Osteoblast (primary cell): ENCODE measurements at regions not wholly inside any gene's neighbourhood (a gene's known extent, or its start where the extent isn't known, plus 50 kb on each side); places are given as distances from the start of the nearest gene placed in this dataset.

ENCODE experiments used
- DNase-seq: peaks from one replicate; pipeline ENCODE4 v3.0.0; 2011; ENCODE audit warnings: low spot score, mixed read lengths; ENCODE audit not compliant: insufficient read length; ENCODE audit errors: missing footprints
- H2AFZ ChIP-seq: 2 replicates; pipeline ENCODE4 v1.6.0; 2011; ENCODE audit warnings: mild to moderate bottlenecking, low read length
- H3K27ac ChIP-seq: 2 replicates; pipeline ENCODE4 v1.5.1; 2011; ENCODE audit warnings: mild to moderate bottlenecking, low read depth, low read length, moderate library complexity
- H3K27me3 ChIP-seq: 2 replicates; pipeline ENCODE4 v1.6.0; 2012; ENCODE audit warnings: mild to moderate bottlenecking, control low read depth, inconsistent platforms, low read length, moderate library complexity; ENCODE audit not compliant: insufficient read depth
- H3K36me3 ChIP-seq: 2 replicates; pipeline ENCODE4 v1.5.1; 2011; ENCODE audit warnings: mild to moderate bottlenecking, low read length, control low read depth, moderate library complexity; ENCODE audit not compliant: insufficient read depth
- H3K4me1 ChIP-seq: 2 replicates; pipeline ENCODE4 v1.5.1; 2011; ENCODE audit warnings: mild to moderate bottlenecking, low read length, control low read depth, moderate library complexity; ENCODE audit not compliant: insufficient read depth
- H3K4me2 ChIP-seq: 2 replicates; pipeline ENCODE4 v1.6.0; 2011; ENCODE audit warnings: mild to moderate bottlenecking, low read length; ENCODE audit not compliant: insufficient read depth
- H3K4me3 ChIP-seq: fragments of 200-600 bp; sonication (generic); 3 replicates; pipeline ENCODE4 v1.5.1; 2012; ENCODE audit warnings: mild to moderate bottlenecking, low read length, inconsistent platforms; ENCODE audit not compliant: insufficient read depth
- H3K79me2 ChIP-seq: 2 replicates; pipeline ENCODE4 v1.6.0; 2012; ENCODE audit warnings: mild to moderate bottlenecking, low read length, control low read depth, inconsistent platforms; ENCODE audit not compliant: insufficient read depth
- H3K9me3 ChIP-seq: 2 replicates; pipeline ENCODE4 v1.5.1; 2011; ENCODE audit warnings: low read depth, low read length, control low read depth
- H4K20me1 ChIP-seq: 2 replicates; pipeline ENCODE4 v1.6.0; 2012; ENCODE audit warnings: mild to moderate bottlenecking, low read length, control low read depth; ENCODE audit not compliant: insufficient read depth
- TF ChIP-seq, protein P1 (sequence below): IDR thresholded peaks from 2 replicates; pipeline ENCODE4 v1.5.1; 2011; ENCODE audit warnings: mild to moderate bottlenecking, low read depth, low read length, moderate library complexity; ENCODE audit errors: extremely low read depth

DNA sequence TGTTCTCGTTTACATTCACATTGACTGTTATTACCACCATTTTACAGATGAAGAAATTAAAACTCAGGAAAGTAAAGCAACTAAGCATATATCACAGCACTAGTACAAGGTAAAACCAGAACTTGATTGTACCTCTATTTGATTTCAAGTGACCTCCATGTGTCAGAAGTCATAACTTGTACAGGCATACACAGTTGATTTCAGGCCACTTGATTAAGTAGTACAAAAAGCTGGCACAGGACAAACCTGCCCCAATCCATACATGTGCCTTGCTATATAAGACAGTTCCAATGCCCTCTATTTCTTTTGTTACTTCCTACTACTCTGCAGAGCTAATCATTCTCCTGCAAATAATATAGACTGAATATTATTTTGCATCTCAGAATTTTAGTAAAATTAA lies 58.8 kb upstream of the VGLL2 start:
- TF ChIP-seq, protein P1, sequence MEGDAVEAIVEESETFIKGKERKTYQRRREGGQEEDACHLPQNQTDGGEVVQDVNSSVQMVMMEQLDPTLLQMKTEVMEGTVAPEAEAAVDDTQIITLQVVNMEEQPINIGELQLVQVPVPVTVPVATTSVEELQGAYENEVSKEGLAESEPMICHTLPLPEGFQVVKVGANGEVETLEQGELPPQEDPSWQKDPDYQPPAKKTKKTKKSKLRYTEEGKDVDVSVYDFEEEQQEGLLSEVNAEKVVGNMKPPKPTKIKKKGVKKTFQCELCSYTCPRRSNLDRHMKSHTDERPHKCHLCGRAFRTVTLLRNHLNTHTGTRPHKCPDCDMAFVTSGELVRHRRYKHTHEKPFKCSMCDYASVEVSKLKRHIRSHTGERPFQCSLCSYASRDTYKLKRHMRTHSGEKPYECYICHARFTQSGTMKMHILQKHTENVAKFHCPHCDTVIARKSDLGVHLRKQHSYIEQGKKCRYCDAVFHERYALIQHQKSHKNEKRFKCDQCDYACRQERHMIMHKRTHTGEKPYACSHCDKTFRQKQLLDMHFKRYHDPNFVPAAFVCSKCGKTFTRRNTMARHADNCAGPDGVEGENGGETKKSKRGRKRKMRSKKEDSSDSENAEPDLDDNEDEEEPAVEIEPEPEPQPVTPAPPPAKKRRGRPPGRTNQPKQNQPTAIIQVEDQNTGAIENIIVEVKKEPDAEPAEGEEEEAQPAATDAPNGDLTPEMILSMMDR, result no peak
- no peaks in the 10 kb centered on the region for H3K79me2 ChIP-seq
- no peaks in the 10 kb centered on the region for H3K36me3 ChIP-seq
- no peak overlapping the region for H3K4me3 ChIP-seq
- H2AFZ ChIP-seq, result no peak overlapping the region
- no peak overlapping the region for H3K4me2 ChIP-seq
- H3K9me3 ChIP-seq, result no peaks in the 10 kb centered on the region
- H4K20me1 ChIP-seq, result no peaks in the 10 kb centered on the region
- DNase-seq, result no peak
- no peaks in the 10 kb centered on the region for H3K27me3 ChIP-seq
- H3K4me1 ChIP-seq, result no peaks in the 10 kb centered on the region
- no peak overlapping the region for H3K27ac ChIP-seq

DNA sequence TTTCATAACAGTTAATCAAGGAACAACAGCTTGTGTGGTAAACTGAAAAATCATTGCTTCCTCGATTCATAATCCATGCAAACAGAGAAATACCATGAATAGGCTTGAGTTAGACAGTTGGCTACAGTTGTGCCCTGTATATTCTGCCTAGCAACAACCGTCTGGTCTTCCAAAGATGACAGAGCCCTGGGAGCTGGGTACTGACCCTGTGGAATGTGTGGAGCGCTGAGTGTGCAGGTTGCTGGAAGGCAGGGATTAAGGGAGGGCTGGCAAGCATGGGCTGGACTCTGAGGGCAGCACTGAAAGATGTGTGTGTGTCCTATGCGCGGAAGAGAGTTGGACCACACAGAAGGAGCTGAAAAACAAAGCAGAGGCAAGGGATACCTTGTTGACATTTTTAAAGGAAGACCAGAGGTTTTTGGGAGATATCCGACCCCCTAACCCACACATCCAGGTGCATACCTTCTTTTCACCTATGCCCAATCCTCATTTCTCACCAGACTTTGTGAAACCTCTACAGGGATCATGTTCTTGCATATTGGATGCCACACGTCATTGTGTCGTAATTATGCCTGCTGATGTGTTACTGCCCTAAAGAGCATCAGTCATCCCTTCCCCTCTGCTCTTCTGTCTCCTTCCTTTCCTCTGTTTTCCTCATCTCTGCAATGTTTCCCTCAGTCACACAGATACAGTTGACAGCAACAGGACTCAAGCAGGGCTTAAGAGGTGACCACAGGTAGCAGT lies 58.2 kb upstream of the VGLL2 start:
- Histone ChIP-seq H4K20me1 (no peaks in the 10 kb centered on the region), H3K27ac (no peak overlapping the region), H3K79me2 (no peaks in the 10 kb centered on the region), H2AFZ (no peak overlapping the region), H3K4me1 (no peaks in the 10 kb centered on the region), H3K27me3 (no peaks in the 10 kb centered on the region), H3K4me2 (no peak overlapping the region), H3K4me3 (no peak overlapping the region), H3K9me3 (no peaks in the 10 kb centered on the region), H3K36me3 (no peaks in the 10 kb centered on the region)
- no peak for DNase-seq
- TF ChIP-seq, protein P1, result no peak

DNA sequence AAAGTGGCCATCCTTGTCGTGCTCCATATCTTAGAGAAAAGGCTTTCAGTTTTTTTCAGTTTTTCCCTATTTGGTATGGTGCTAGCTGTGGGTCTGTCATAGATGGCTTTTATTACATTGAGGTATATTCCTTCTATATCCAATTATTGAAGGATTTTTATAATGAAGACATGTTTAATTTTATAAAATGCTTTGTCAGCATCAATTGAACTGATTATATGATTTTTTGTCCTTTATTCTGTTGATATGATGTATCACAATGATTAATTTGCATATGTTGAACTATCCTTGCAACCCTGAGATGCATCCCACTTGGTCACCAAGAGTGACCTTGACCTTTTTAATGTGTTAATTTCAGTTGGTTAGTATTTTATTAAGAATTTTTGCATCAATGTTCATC lies 55.1 kb upstream of the VGLL2 start:
- no peaks in the 10 kb centered on the region for H3K36me3 ChIP-seq
- no peak overlapping the region for H3K4me2 ChIP-seq
- H3K27me3 ChIP-seq, result no peaks in the 10 kb centered on the region
- H3K9me3 ChIP-seq, result no peaks in the 10 kb centered on the region
- no peak overlapping the region for H2AFZ ChIP-seq
- no peaks in the 10 kb centered on the region for H4K20me1 ChIP-seq
- TF ChIP-seq, protein P1, result no peak
- H3K79me2 ChIP-seq, result no peaks in the 10 kb centered on the region
- no peak for DNase-seq
- H3K27ac ChIP-seq, result no peak overlapping the region
- no peak overlapping the region for H3K4me3 ChIP-seq
- H3K4me1 ChIP-seq, result no peaks in the 10 kb centered on the region

DNA sequence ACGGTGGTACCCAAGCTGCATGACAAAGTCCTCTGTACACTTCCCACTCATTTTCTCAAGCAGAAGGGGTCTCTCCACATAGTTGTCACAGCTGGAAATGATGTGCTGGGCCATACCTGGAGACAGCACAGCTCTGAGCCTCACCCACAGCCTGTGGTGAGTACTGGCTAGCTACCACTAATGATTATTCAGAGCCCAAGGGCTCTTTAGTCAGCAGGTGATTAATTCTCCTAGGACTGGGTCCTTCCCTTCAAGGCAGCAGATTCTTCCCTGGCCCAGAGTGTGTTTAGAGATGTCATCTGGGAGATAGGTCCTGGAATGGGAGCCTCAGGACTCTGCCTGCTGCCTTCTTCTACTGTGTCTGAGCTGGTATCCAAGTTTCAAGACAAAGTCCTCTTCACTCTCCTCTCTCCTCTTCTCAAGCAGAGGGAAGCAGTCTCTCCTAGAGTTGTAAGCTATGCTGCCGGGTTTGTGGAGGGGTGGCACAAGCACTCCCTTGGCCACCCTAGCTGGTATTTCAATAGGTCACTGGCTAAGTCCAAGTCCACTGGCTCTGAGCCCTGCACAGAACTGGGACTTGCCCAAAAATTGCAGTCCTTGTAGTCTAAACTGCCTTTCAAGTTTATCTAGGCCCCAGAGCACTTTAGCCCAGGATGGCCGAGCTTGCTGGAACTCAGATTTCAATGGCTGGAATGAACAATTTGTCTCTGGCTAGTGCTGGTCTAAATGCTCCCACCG lies 49.8 kb upstream of the VGLL2 start:
- no peaks in the 10 kb centered on the region for H3K27me3 ChIP-seq

More for the DNA sequence above, 49.8 kb upstream of the VGLL2 start:
- H3K4me3 ChIP-seq, result no peak overlapping the region
- no peak overlapping the region for H3K4me2 ChIP-seq
- H3K36me3 ChIP-seq, result no peaks in the 10 kb centered on the region
- no peaks in the 10 kb centered on the region for H3K79me2 ChIP-seq
- H3K9me3 ChIP-seq, result no peaks in the 10 kb centered on the region
- H2AFZ ChIP-seq, result no peak overlapping the region
- DNase-seq, result no peak
- no peaks in the 10 kb centered on the region for H3K4me1 ChIP-seq
- H3K27ac ChIP-seq, result no peak overlapping the region
- TF ChIP-seq, protein P1, result no peak
- no peaks in the 10 kb centered on the region for H4K20me1 ChIP-seq
